ENCODE measurements at regions not wholly inside any gene's neighbourhood (a gene's known extent, or its start where the extent isn't known, plus 50 kb on each side); places are given as distances from the start of the nearest gene placed in this dataset.
A peak's percentile ranks its signal among the peaks of the same experiment; 100 is the strongest.

DNA sequence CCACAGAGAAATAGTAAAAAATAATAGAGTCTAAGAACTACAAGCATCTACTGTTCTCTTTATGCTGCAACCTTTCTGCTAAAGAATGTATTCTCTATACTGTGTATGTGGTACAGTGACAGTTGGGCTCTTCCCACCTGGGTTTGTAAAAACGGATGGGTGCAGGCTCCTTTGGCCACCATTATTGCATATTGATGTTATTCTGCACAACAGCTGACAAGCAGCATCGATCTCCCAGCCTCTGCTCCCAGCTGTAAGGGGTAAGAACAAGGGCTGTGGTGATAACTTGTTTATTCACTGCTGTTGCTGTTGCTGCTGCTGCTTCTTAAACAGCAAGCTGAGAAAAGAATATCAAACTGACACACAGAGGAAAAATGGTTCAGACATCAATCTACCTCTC lies 56.1 kb downstream of the KCNRG start:
- DNase-seq (no peak), ATAC-seq (peak; percentile 49)
- intact Hi-C loops (cut with DNase I, micrococcal nuclease): no loop called here

GRCh38 chr13:50072676-50073075 lies 57.4 kb downstream of the KCNRG start:
- DNase-seq: no peak
- intact Hi-C loops (cut with DNase I, micrococcal nuclease): no loop called here
- no peak for ATAC-seq

DNA sequence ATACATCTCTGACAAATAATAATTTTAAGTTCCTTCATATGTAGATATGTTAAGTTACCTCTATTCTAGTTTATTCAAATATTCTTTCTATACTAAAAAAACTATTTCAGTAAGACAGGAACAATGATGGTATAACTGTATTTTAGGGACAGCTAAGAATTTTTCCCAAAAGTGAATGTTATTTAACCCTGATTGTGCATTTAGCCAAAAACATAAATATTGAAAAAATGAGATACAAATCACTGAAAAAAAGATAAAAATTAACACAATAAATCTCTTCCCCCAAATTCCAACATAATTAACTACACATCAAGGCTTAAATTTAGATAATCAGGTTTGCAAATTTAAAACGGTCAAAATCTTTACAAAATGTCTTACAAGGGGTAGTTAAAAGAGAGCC lies 58.1 kb downstream of the KCNRG start:
- ATAC-seq (no peak), DNase-seq (no peak)
- intact Hi-C loops (cut with DNase I, micrococcal nuclease): no loop called here

DNA sequence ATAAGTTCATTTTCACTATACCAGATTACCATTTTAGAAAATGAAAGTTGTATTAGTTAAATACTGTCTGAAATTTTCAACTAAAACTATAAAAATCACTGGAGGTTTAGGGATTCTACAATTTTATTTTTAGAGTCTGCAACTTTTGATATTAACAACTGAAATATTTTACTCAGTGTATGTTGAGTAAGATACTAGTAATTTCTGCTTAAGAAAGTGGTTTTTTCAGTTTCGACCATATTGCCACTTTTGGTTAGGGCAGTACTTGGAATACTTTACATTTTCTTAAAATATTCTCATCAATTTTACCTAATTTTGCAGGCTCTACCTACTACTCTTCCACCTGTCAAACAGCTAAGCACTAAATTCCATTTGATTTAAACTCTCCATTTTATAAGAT lies 59.6 kb downstream of the KCNRG start:
- no peak for DNase-seq
- intact Hi-C loops (cut with DNase I, micrococcal nuclease): no loop called here
- ATAC-seq: no peak

DNA sequence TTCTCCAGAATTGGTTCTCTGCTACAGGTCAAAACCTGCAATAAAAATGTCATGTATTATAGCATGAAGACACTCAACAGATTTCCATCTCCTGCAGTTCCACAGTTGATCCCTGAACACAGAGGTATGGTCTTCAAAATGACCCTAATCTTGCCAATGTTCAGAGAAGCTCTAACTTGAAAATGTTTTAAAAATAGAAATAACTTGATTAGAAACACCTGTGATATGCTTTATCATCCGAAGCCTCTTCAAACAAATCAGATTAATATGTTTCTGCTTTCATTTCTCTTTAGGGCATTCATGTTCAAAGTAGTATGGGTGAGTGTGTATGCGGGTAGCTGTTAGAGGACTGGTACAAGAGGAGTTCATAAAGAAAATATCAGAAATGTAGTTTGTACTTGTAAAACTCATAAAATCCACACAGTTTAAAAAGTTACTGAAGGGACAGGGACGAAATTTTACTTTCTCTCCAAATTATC lies 60.4 kb downstream of the KCNRG start:
- intact Hi-C loops (cut with DNase I, micrococcal nuclease): no loop called here
- DNase-seq (no peak), ATAC-seq (peak; percentile 28)

DNA sequence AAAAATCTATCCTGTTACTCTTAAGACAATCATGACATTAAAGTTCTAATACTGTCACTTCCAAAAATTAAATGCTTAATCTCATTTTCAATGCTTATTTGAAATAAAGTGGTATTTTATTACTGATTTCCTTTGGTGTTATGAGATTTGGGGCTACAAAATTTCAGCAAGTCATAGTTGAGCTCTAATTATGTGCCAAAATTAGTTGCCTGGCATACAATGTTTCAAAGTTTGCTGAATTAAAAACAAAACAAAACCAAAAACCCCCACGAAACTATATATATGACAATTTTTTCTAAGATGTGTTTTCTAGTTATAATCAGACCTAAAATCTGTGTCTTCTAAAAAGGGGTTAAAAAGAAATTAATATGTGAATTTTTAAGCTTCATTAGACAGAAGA lies 62.2 kb downstream of the KCNRG start:
- ATAC-seq (no peak), DNase-seq (no peak)
- intact Hi-C loops (cut with DNase I, micrococcal nuclease): no loop called here

- DNase-seq (no peak), ATAC-seq (no peak)
- intact Hi-C loops (cut with DNase I, micrococcal nuclease): no loop called here
Measured at GRCh38 chr13:50078231-50078894, 63.1 kb downstream of the KCNRG start.

- intact Hi-C loops (cut with DNase I, micrococcal nuclease): no loop called here
- no peak for DNase-seq
- no peak for ATAC-seq
Measured at GRCh38 chr13:50078895-50079654, 63.8 kb downstream of the KCNRG start.

DNA sequence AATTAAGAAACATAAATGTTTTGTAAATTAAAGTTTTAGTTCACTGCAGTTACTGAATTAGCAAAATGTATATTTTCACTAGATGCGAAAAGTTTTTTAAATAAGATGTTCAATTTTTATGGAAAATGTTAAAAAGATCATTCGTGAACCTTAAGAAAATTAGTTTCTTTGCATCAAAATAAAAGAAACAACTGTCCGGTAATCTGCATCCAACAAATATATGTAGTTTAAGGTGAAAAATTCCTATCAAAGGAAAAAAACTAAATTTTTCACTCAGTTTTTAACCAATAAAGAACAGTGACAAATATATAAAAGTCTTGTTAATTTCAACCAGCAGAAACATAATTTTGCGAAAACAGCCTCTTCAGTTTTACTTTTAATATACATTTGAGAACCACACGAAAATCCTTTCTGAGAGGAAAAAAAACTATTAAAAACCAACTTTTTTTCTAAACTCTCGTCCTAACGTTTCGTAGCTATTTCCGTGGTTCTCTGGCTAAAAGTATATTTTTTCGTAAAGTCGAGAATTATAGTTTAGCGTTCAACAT lies 64.5 kb downstream of the KCNRG start:
- intact Hi-C loops (cut with DNase I, micrococcal nuclease): loop anchor here (5.0 to 10.0 kb wide), 3 partner anchors 43 to 455 kb away; no protein-coding TSS in a partner anchor
- DNase-seq: no peak
- ATAC-seq: no peak

- ATAC-seq: no peak
- intact Hi-C loops (cut with DNase I, micrococcal nuclease): loop anchor here (5.0 to 10.0 kb wide), 3 partner anchors 42 to 454 kb away; no protein-coding TSS in a partner anchor
- peak in 1 of 2 donors; percentile 43 for DNase-seq
Measured at GRCh38 chr13:50080203-50080910, 65.1 kb downstream of the KCNRG start.

DNA sequence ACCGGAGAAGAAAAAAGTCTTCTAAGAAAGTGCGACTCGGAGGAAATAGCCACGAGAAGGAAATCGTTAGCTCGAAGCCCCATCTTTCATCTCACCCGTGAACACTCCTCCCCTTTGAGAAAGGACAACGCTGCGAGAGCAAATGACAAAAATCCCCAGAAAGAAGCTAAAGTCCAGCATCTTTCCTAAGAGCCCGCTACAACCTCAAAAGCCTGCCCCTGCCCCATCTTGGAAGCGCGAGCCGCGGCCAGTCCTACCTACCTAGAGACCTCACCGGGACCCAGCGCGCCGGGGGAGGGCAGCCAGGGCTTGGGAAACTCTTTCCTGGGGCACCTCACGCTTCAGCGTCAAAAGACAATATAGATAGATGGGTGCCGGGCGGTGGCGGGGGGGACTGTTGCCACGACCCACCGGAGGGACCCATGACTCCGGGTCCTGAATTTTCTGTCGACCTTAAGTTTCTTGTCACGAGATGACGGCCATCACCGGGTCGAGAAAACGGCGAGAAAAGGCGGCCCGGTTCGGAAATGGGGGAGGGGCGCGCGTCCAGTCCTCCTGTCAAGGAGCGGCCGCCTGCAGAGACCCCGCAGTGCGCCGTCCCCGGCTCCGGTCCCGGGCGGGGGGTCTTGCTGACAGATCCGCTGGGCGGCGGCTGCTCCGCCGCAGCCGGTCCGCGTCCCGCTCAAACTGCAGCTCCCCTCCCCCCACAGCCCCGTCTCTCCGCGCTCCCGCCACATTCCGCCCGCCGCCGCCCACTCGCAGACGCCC lies 65.9 kb downstream of the KCNRG start:
- DNase-seq (peak; percentile 61 to 79), ATAC-seq (peak; percentile 25)
- intact Hi-C loops (cut with DNase I, micrococcal nuclease): loop anchor here (5.0 to 10.0 kb wide), 3 partner anchors 41 to 454 kb away; no protein-coding TSS in a partner anchor

- ATAC-seq: peak; percentile 79
- DNase-seq: peak; percentile 98
- intact Hi-C loops (cut with DNase I, micrococcal nuclease): loop anchor here (5.0 to 10.0 kb wide), 3 partner anchors 40 to 453 kb away; no protein-coding TSS in a partner anchor
Measured at GRCh38 chr13:50081679-50082425, 66.6 kb downstream of the KCNRG start.

DNA sequence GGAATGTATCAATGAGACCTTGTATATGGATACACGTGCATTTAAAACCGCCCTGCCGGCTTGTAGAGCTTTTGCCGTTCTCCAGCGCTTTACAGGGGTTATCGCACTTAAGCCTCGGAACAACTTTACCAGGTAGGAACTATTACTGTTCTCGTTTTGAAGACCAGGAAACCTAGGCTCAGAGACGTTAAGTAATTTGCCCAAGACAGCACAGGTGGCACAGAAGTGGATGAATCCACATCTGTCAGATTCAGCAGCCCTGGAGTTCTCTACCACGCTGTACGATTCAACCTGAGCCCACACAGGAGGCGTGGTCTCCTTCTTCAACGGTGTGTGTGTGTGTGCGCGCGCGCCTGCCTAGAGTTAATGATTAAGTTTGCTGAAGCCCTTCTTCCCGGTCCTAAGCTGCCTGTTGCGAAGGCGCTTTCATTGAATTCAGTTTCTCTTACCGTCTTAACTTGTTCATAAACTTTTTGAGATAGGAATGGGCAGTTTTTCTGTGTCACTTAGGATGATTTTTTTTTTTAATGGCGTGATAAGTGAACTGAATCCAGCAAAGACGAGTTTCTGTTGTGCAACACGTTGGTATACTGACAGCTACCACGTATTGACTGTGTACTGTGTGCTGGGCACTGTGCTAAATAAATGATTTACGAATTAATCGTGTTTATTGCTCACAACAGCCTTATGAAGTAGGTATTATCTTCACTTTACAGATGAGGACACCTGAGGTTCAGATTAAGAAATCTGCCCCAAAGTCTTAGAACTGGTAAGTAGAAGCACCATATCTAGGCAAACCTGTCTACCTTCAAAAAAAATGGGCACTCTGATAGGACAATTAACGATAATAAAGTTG lies 67.4 kb downstream of the KCNRG start:
- ATAC-seq: peak; percentile 79
- intact Hi-C loops (cut with DNase I, micrococcal nuclease): loop anchor here (5.0 to 10.0 kb wide), 3 partner anchors 40 to 452 kb away; no protein-coding TSS in a partner anchor

GRCh38 chr13:50085063-50085462 lies 69.8 kb downstream of the KCNRG start:
- ATAC-seq (no peak), DNase-seq (no peak)
- intact Hi-C loops (cut with DNase I, micrococcal nuclease): loop anchor here in 1 of 2 donors (5.0 to 10.0 kb wide), 2 partner anchors 88 to 450 kb away; partner anchors contain the start of gene TRIM13

More for the DNA sequence above, 67.4 kb downstream of the KCNRG start:
- DNase-seq: peak; percentile 92 to 94

GRCh38 chr13:50089633-50090032 lies 74.4 kb downstream of the KCNRG start:
- intact Hi-C loops (cut with DNase I, micrococcal nuclease): loop anchor here in 1 of 2 donors (5.0 to 10.0 kb wide), 2 partner anchors 92 to 445 kb away; partner anchors contain the start of gene TRIM13
- DNase-seq: no peak
- ATAC-seq: no peak

DNA sequence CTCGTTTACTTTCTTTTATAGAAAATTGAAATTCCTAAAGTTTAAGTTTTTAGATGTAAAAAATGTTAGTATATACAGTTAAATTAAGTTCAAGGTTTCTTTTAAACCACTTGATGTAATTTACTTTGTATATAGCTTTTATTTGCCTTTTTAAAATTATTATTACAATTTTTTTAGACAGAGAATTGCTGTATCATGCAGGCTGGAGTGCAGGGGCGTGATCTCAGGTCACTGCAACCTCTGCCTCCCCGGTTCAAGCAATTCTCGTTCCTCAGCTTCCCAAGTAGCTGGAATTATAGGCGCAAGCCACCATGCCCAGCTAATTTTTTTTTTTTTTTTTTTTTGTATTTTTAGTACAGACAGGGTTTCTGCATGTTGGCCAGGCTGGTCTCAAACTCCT lies 75.0 kb downstream of the KCNRG start:
- ATAC-seq (no peak), DNase-seq (no peak)
- intact Hi-C loops (cut with DNase I, micrococcal nuclease): no loop called here

Measured in left colon (tissue), 2 donors.